GM19240 (cell line): ENCODE measurements at regions not wholly inside any gene's neighbourhood (a gene's known extent, or its start where the extent isn't known, plus 50 kb on each side); places are given as distances from the start of the nearest gene placed in this dataset.

ENCODE experiments used
- DNase-seq: peaks from one replicate; pipeline ENCODE4 v3.0.0; 2011; ENCODE audit warnings: low spot score; ENCODE audit not compliant: insufficient read length

DNA sequence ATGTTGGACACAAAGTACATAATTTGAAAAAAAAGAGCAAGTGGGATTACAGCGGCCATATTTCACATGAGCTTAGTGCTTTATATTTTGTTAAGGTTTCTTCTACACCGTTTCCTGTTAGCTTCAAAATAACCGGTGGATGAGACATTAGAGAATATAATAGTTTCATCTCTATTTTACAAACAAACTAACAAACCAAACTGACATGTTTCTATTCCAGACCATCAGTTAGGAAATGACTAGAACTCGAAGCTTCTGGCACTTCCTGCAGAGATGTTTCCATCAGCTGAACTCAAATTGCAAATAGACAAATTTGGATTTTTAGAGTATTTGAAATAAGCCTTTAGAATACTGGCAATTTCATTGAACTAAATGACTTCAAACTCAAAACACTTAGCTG is 86.5 kb downstream of the MTRR start:
- no peak for DNase-seq

GRCh38 chr5:7957329-7957728 is 88.4 kb downstream of the MTRR start:
- no peak for DNase-seq

DNA sequence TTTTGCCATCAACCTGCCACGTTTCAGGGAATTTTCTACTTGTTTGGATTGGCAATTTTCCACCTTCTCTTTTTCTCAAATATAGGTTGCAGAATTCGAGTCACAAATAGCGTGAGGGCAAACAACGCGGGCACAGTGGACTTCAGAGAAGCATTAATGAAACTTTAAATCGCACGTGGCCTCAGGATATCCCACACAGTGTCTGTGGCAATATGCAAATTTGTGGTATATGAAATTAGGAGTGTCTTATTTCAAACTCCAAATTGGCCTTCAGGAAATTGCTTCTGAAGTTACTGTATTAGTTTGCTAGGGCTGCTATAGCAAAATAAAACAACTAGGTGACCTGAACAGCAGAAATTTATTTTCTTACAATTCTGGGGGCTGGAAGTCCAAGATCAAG is 91.2 kb downstream of the MTRR start:
- DNase-seq = no peak

- DNase-seq = no peak
These were observed 92.6 kb downstream of the MTRR start for GRCh38 chr5:7961540-7961939.

DNA sequence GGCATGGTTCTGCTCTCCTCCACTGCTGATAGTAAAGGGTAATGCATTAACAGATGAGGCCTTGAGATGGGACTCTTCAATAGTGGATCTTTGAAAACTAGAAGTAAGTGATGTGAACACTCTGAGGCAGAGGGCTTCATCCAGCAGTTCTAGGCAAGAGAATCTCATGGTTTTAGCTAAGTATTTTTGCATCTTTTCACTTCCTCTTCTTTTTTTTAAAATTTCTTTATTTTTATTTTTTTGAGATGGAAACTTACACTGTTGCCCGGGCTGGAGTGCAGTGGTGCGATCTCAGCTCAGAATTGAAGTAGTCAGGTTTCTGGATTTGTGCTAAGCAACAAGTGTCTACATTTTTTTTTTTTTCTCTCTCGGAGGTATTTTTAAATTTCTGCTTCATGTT is 101.9 kb downstream of the MTRR start:
- DNase-seq = no peak

GRCh38 chr5:7976411-7977190 is 107.7 kb downstream of the MTRR start:
- DNase-seq = no peak

GRCh38 chr5:7978114-7978513 is 109.2 kb downstream of the MTRR start:
- DNase-seq = no peak

DNA sequence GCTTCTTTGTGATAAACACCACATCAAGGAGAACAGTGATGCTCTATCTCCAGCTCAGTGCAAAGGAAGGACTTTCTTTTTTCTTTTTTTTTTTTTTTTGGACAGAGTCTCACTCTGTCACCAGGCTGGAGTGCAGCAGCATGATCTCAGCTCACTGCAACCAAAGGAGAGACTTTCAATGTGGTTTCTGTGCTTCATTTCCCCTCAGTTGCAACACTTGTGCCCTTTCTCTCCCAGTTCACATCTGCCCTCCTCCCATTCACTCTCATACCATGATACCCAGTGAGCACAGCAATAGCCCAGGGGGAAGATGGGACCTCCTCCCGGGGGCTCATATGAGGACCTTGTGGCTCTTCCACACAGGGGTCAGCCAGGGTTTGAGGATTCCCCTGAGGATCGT is 110.0 kb downstream of the MTRR start:
- DNase-seq = no peak

DNA sequence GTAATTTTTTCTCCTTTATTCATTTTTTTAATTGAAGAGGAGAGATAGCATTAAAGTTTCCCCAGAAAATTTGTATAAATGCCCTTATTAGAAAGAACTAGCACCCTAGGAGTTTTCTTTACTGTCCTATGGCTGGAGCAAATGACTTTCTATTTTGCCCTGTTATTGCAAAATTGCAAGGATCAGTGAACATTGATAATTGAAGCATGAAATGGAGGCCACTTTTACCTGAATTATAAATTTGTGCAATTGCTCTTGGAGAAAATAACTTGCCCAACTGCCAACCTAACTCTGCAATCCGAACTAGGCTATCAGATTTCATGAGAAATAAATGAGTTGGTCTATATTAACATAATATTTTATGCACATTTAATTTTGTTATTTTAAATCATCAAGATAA is 111.9 kb downstream of the MTRR start:
- DNase-seq = no peak

GRCh38 chr5:7983433-7983832 is 114.5 kb downstream of the MTRR start:
- no peak for DNase-seq

DNA sequence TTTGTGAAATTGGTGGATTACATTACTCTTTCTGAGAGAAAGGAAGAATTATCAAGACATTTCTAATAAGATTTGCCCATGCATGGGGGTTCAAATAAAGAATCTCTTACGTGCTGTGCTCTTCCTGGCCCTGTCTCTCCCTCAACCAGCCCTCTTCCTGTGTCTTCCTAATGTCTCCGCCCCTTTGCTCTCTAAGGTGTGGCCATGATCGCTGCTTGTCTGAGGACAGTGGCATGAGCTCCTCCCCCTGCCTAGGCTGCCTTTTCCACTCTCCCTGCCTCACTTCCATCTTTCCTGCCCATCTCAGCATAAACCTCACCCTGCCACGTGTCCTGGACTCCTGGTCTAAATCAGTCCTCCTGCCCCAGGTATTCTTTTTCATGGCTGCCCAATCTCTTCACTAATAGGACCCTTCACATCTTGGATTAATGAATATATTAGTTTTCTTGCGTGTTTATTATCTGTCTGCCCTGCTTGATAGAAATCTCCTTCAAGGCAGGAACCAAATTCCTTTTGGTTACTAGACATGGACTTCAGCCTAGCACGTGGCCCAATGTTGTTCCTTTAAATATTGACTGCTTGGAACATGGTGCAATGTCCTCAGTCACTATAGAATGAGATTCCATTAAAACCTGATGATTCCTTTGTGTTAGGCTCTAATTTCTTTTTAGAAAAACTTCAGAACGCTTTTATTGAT is 122.3 kb downstream of the MTRR start:
- no peak for DNase-seq

DNA sequence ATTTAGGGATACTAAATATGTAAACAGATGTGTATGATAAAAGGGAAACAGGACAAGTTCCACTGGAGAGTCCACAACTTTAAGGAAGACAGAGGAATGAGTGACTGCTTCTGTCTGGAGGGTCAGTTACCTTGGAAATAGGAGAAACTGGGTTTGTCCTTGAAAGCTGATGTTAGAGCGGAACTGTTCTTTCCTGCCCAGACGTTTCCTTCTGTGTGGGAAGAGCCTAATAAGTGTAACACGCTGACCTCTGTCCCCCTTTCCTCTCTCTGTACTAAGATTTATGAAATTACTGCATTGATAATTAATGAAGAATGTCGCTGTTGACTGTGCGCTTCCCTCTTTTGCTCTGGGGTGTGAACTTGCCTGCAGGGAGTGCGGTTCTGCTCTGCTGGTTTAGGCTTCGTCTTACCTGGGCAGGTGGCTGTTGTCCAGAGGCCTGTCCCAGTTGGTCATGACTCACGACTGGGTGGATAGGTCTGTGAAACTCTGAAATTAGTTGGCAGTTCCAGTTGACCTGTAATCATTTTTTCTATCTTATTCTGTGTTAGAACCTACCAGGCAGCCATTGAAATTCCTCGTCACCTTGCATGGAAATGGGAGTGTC is 126.8 kb downstream of the MTRR start:
- no peak for DNase-seq

- no peak for DNase-seq
These were observed 136.5 kb downstream of the MTRR start for GRCh38 chr5:8005416-8005815.

DNA sequence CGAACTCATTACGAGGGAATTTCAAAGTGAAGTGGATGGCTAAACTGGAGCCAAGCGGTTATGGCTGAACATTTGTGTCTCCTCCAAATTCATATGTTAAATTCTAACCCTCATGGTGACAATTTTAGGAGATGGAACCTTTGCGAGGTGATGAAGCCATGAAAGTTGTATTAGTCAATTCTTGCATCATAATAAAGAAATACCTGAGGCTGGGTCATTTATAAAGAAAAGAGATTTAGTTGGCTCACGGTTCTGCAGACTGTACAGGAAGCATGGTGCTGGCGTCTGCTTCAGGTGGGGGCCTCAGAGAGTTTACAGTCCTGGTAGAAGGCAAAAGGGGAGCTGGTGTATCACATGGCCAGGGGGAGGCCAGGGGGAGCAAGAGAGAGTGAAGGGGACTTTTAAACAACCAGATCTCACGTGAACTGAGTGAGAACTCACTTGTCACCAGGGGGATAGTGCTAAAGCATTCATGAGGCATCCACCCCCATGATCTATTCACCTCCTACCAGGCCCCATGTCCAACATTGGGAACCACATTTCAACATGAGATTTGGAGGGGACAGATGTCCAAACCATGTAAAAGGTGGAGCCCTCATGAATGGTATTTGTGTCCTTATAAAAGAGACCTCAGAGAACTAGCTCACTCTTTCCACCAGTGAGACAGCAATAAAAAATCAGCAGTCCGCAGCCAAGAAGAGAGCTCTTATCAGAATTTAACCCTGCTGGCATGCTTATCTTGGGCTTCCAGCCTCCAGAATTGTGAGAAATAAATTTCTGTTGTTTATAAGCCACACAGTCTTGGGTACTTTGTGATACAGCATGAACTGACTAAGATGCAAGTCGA is 143.4 kb downstream of the MTRR start:
- DNase-seq = no peak

DNA sequence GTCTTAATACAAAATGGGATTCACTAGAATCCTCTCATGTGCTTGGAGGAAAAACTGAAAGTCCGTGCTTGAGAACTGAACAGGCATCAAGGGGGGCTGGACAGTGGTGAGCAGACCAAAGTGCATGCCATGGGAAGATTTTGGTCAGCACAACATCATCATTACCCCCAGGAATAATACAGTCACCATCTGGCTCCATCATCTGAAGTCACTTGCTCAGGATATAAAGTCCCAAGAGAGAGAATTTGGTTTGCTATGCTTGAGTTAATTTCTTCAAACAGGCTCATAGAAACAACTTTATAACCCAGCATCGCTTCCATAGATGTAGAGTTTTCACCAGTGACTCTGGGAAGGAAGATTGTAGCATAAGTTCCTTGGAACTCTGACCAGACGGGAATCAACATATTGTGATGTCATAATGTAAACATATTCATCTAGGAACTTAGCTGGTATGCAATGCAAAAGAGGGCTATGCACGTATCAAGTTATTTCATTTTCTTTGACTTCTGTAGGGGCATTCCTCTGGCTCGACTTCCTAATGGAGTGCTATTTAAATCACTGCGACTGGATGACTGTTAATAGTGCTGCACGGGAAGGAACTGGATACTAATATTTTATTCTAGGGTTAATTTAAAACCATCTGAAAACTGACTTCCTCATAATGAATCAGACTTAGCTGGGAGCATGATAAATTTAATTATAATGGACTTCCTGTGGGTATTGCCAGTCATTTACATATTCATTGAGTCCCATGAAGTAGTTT is 145.2 kb downstream of the MTRR start:
- no peak for DNase-seq

- DNase-seq = no peak
These were observed 150.8 kb downstream of the MTRR start for GRCh38 chr5:8019719-8020218.

DNA sequence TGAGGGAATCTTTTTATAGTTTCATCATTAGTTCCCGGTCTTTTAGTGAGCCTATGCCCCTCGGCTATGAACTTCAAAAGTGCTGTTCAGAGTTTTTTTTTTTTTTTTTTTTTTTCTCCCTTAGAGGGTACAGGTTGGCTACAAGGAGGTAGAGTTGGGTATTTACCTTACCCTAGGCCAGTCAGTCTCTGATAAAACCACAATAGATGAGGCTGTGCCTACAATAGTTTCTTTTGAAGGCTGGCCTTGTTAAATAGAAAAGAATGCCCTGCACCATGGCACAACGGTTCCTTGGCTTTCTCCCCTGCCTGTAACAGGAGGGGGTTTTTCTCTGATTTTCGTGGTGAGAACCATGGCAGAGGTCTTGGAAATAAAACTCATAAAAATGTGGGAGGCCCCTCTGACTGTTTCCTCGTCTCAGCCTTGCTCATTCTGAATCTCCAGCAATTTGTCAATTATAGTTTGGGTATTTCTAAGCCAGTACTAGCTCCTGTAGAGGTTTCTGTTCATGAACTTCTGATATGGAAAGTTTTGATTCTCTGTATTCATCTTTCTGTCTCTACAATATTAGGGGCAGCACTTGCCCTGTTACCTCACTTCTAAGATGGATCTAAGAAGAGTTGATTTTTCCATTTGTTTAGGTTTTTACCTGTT is 152.0 kb downstream of the MTRR start:
- DNase-seq = no peak

DNA sequence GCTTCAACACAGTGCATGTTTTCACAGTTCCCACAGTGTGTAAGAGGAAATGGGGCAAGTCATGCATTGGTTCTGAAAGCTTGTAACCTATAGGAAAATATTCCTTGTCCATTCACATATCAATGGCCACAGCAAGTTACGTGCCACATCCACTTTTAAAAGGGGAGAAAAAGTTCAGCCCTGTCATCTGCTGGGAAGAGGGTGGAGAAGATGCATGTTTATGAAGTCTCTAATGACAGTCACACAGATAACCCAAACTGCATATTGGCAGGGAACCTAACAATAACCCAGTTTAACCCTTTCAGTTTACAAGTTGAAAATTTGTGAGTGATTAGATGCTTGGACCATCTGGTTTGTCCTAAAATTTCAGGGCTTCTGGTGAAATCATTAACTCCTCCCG is 159.3 kb downstream of the MTRR start:
- DNase-seq = no peak

GRCh38 chr5:8033261-8033660 is 164.3 kb downstream of the MTRR start:
- no peak for DNase-seq

- DNase-seq = no peak
These were observed 165.9 kb downstream of the MTRR start for GRCh38 chr5:8034852-8035251.
